GM18526 (cell line): ENCODE measurements at regions not wholly inside any gene's neighbourhood (a gene's known extent, or its start where the extent isn't known, plus 50 kb on each side); places are given as distances from the start of the nearest gene placed in this dataset.

ENCODE experiments used
- POLR2A ChIP-seq: IDR thresholded peaks from 3 replicates; pipeline ENCODE4 v1.6.1; 2011; ENCODE audit not compliant: insufficient read length; ENCODE audit errors: extremely low read depth

DNA sequence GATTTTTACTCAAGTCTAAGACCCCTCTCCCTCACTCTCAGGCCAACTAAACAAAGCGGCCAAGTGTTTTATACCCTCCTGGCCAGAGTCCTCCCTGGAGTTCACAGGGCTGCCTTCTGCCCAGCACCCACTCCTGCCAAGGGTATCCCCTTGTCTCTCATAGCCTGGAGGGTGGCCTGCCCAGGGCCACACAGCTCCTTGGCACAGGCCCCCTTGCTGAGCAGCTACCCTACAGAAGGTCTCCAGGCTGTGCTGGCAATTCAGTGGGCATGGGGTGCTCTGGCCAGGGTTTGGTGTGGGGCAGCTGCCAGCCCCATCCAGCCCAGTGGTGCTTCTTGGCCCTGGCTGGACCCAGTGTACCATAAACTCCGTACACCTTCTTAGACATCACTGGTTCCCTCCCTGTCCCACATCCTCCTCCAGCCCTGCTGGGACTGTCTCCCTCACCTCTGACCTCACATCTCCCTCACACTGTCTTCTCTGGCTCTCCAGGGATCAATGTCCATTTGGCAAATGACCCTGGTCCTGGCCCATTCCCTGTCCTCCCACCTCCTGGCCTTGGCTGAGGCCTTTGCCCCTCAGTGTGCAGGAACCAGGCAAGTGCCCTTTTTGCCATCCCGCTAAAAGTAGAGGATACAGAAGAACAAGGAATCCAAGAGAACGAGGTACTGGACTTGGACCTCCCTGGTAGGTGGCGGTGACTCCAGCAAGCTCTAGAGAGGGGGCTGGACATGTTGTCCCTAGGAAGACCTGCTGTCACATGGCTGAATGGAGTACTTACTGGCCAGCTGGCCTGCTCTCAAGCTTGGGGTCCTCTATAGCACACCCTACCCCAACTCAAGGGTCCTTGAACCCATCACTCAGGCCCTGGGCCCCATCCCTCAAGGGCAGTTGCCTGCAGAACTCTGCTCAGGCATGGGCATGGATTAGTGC lies 50.0 kb upstream of the TRPM1 start:
- no peak for TF ChIP-seq POLR2A

DNA sequence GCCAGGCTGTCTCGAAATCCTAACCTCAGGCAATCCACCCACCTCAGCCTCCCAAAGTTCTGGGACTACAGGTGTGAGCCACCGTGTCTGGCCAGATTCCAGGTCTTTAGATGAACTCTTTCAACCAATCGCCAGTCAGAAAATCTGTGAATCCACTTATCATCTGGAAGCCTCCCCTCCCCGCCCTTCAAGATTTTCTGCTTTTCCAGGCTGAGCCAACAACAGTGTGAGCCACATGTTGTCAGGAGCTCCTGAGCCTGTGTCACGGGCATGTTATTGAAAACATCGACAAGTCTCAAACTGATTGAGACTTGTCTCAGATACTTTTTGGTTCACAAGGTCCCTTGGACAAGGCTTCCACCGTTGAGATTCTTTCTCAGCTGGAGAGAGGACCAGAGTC lies 52.0 kb upstream of the TRPM1 start:
- TF ChIP-seq POLR2A: no peak

DNA sequence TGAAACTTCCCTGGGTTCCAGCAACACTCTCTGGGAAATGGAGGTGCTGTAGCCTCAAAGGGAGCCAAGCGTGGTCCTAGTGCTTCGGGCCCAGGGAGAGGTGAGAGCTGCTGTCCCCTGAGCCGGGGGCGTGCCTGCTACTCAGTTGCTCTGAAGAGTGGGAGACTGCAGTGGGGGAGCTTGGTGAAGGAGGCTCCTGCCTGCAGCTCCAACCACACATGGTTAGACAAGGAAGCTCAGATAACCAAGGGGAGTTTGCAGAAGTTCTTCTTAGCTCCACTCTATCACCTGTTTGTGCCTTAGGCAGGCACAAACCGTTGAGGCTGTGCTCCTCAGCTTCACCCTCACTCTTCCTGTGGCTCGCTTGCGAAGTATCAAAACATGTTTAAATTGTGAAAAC lies 53.6 kb upstream of the TRPM1 start:
- TF ChIP-seq POLR2A: no peak

DNA sequence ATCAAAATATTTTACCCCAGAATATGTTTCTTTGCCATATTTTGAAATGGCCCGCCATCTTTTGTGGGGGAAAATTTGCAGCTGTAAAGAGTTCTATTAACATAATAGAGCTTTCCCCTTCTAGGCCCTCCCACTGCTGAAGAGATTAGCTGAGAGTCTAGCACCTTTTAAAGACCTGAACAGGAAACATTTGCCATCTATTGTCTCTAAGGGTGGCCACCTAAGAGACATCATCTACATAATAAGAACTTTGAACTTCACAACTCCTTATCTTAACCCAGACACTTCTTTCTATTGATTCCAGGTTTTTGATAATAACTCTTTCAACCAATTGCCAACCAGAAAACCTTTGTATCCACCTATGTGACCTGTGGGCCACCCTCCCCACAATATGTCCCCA lies 54.7 kb upstream of the TRPM1 start:
- no peak for TF ChIP-seq POLR2A

DNA sequence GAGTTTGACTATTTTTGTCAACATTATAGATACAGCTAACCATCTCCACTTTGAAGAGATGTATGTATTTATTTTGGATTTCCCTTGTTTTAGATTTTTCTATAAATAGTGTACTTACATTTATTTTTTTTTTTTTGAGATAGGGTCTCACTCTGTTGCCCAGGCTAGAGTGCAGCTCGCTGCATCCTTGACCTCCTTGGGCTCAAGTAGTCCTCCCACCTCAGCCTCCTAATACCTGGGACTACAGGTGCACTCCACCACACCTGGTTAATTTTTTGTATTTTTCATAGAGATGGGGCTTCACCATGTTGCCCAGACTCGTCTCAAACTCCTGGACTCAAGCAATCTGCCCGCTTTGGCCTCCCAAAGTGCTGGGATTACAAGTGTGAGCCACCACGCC lies 55.3 kb upstream of the TRPM1 start:
- TF ChIP-seq POLR2A: no peak

DNA sequence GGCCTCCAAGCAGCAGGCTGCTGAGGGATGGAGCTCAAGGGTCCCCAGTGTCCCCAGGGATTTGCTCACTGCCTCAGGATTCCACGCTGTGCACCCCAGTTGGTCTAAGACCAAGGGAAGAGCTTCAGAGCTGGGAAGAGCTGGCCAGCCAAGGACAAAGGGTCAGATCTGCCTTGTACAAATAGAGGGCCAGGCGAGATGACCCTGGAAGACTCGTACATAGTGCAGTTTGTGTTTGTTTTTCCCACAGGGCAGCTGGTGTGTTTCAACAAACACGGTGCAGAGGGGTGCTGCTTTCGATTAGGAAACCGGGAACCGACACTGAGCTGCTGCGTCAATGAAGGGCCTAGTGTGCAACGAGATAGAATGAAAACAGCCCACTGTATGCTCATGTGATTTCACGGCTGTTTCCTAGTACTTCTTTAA lies 56.1 kb upstream of the TRPM1 start:
- TF ChIP-seq POLR2A: no peak

DNA sequence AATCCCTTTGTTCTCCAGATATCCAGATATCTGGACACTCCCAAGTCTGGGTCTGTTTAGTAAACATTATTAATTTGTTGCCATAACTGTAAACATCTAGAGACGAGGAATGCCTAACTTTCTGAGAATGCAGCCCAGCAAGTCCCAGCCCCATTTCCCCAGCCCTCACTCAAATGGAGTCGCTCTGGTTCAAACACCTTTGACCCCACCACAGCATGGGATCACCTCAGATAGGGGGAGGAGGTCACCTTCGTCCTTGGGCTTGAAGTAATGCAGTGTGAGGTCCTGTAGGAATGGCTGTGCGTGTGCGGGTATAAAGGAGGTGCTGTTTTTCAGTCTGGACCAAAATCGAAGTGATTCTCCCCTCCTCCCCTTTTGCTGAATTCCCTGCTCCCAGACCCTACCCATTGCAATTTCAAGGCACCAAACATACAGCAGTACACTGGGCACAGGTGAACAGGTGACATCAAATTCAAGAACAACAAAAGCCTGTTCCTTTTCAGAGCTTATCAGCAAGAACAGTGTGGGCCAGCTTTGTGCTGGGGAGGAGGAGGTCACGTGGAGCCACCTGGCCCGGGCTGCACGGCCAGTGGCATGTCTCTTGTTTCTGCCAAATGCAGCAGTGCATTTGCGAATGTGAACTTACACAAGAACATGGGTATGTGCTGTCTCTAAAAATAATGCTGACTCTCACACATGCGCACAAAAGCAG lies 57.5 kb upstream of the TRPM1 start:
- TF ChIP-seq POLR2A: no peak

DNA sequence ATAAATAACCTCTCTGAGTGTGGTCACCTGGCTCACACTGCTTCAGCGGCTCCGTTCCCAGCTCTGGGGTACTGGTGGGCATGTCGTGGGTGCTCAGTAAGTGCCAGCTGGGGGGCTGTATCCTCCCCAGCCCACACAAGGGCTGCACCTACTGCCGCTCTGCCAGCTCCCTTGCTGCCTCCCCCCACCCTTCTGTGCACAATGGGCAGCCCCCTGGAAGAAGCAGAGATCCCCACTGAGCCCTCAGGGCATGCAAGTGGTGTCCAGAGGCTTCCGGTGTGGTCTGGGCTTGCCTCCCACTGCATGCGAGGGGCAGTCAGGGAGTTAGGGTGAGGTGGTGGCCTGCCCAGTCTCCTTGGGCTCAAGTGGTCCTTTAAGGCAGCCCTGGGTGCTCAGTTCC lies 58.3 kb upstream of the TRPM1 start:
- no peak for TF ChIP-seq POLR2A

DNA sequence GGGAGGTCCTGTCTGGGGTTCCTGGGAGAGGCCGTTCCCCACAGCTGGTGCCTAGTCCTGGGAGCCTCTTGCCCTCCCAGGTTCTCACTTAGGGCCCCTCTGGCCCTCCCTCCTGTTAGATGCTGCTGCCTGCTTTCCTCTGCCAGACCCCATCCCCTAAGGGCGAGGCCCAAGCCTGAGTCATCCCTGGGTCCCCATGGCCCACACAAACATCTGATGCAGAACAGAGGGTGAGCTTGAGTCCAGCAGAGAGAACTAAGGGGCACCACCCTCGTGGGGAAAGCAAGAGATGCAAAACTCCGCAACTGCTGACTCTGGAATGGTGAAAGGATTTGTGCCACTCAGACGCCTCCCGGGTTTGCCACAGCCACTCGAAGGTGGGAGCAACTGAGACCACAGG lies 58.8 kb upstream of the TRPM1 start:
- no peak for TF ChIP-seq POLR2A

DNA sequence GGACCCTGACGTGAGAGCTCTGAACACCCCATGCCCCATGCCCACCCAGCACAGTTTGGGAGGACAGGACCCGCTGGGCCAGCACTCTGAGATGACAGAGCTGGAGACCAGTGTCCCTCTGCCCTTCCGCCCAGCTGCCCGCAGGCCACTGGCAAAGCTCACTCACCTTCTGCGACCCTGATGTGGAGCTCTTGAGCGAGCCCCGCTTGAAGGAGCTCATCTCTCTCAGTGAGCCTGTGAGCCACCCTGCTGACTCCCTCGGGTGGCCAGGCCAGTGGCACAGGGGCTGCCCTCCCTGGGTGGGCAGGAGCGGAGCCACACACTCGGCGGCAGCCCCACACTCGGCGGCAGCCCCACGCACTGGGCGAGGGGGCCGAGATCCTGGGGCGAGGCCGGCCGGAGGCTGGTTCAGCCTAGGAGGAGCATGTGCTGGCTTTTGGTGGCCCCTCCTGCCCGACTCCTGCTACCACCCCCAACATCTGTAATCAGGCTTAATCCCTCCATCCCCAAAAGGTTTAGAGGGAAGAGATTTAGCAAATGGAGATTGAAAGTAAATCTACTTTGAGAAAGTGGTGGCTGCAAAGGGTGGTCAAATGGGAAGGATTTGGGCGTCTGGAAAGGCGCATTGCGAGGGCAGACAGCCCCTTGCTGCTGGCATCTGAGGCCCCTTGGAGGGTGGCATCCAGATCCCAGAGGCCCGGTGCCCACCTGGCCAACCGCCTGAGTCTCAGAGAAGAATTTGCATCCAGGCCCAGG lies 59.4 kb upstream of the TRPM1 start:
- TF ChIP-seq POLR2A: no peak

DNA sequence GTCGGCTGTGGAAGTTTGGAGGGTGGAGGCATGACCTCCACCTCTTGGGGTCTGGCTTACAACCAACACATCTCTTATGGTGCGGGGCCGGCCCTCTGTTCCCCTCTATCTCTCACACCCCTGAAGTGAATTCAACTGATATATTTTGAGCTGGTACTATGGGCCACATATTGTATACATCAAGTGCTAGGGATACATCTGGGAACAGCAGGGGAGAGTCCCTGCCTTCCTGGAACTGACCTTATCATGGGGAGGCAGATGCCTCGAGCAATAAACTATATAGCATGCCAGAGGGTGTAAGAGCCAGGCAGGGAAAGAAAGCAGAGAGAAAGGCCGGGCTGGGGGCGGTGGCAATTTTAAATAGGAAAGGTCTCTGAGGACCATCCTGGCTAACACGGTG lies 60.4 kb upstream of the TRPM1 start:
- no peak for TF ChIP-seq POLR2A

DNA sequence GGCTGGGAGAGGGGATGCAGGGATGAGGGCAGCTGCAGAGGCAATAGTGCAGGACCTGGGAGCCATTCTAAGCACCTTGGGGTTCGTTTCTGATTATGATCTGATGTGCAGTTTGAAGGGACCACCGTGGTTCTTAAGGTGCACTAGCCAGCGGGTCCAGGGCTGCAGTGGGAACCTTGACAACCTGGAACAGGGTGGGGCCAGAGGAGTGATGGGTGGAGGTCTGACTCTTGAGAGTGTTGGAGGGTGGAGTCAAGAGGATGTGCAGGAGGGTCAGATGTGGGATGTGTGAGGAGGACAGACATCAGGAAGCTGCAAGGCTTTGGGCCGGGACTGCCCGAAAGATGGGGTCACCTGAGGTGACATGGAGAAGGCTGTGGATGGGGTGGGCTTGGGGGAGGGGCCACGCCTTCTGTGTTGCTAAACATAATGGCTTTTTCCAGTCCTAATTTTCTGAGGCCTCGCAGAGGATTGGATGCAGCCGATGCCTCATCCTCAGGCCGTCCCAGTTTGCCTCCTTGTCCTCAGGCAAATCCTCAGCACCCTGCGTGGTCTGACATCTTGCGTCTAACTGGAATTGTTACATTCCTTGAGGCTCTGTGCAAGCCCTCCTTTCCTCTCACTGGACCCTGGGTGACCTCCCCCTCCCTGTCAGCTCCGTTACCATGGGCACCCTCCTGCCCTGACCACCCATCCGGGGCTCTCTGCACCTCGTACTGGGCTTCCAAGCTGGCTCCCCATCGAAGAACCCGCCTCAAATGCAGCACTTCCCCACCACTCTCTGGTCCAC lies 61.4 kb upstream of the TRPM1 start:
- TF ChIP-seq POLR2A: no peak

DNA sequence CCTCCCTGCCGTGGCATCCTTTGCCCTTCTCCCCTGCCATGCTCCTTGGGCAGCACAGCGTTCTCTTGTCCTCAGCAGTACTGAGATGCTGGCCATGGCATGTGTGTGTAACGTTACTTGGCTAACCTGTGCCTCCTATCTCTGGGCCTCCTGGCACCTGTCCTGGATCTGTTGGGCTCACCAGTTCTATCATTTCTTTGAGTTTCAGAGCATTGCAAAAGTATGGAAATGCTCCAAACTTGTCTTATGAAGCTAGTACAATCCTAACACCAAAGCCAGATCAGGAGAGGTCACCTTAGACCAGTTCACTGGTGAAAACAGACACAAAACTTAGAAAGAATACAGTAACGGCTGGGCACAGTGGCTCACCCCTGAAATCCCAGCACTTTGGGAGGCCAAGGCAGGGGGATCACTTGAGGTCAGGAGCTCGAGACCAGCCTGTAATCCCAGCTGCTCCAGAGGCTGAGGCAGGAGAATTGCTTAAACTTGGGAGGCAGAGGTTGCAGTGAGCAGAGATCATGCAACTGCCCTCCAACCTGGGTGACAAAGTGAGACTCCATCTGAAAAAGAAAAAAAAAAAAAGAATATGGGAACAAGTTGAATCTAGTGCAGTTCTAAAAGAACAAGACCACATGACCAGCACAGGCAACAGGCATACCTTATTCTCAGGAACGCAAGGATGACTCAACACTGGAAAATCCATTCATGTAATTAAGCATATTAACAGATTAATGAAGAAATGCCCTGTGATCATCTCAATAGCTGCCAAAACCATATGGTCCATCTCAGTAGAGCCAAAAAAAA lies 62.4 kb upstream of the TRPM1 start:
- no peak for TF ChIP-seq POLR2A

DNA sequence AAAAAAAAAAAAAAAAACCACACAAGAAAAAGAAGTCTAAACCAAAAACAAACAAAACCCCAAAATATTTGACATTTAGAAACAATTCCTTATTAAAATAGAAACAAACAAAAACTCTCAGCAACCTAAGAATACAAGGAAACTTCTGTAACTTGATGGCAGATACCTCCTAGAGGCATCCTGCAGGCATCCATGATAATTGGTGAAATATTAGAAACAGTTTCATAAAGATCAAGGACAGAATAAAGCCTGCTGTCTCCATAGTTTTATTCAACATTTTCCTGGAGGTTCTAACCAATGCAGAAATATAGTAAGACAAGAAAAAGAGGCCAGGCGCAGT lies 63.0 kb upstream of the TRPM1 start:
- TF ChIP-seq POLR2A: no peak
